Activated CD4-positive, alpha-beta memory T cell treated with anti-CD3 and anti-CD28 coated beads for 36 hours (primary cell): ENCODE measurements at regions not wholly inside any gene's neighbourhood (a gene's known extent, or its start where the extent isn't known, plus 50 kb on each side); places are given as distances from the start of the nearest gene placed in this dataset.

ENCODE experiments used
- CTCF ChIA-PET: fragments of 350-600 bp; sonication (Branson Sonifier 250); formaldehyde crosslinking; loops from one replicate; lab custom pipeline; 2021; ENCODE audit warnings: antibody characterized with exemption, inconsistent platforms; lab: Charles Lee
- POLR2A ChIA-PET: fragments of 350-600 bp; sonication (Branson Sonifier 250); formaldehyde crosslinking; loops from one replicate; lab custom pipeline; 2021; ENCODE audit warnings: antibody characterized with exemption; lab: Charles Lee
- DNase-seq: peaks from one replicate; pipeline ENCODE4 v3.0.0-alpha.2; 2020
- H3K27ac Mint-ChIP-seq: one replicate; pipeline ENCODE4 v1.8.0; 2021; ENCODE audit warnings: mixed read lengths
- H3K27me3 Mint-ChIP-seq: one replicate; pipeline ENCODE4 v1.8.0; 2021; ENCODE audit warnings: mixed read lengths
- H3K36me3 Mint-ChIP-seq: one replicate; pipeline ENCODE4 v1.8.0; 2021; ENCODE audit warnings: mixed read lengths
- H3K4me1 Mint-ChIP-seq: one replicate; pipeline ENCODE4 v1.8.0; 2021; ENCODE audit warnings: low read depth, mixed read lengths
- H3K4me3 Mint-ChIP-seq: one replicate; pipeline ENCODE4 v1.8.0; 2021; ENCODE audit warnings: mild to moderate bottlenecking, mixed read lengths
- H3K9me3 Mint-ChIP-seq: one replicate; pipeline ENCODE4 v1.8.0; 2021; ENCODE audit warnings: mixed read lengths
- intact Hi-C: fragments of 100-400 bp; cut with micrococcal nuclease; formaldehyde crosslinking; loops from one replicate; pipeline ENCODE4 v1.15.1; 2023

DNA sequence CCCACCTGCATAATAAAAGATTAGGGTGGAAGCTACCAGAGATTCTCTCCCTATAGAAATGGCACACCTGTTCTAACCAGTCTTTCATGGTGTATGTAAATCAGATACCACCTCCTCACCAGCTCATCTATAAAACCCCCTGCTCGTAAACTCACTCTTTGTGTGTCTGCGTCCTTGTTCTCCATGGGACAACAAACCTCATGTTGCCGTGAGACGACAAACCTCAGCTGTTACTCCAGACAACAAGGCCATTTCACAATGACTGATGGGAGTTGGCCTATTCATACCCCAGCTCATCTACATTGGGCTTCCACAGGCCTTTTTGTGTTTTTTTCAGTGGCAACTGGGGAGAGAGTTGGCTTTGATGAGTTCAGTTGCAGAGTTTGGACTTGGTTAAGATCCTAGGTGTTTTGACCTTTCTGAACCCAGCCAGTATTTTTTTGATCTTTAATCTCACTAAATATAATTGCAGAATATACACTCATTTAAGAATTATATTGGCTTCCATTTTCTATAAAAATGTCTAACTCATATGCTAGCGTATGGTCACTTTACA is 96.6 kb upstream of the LRIG1 start:
- intact Hi-C loops = no loop called here
- no peak overlapping the region for H3K27ac Mint-ChIP-seq

DNA sequence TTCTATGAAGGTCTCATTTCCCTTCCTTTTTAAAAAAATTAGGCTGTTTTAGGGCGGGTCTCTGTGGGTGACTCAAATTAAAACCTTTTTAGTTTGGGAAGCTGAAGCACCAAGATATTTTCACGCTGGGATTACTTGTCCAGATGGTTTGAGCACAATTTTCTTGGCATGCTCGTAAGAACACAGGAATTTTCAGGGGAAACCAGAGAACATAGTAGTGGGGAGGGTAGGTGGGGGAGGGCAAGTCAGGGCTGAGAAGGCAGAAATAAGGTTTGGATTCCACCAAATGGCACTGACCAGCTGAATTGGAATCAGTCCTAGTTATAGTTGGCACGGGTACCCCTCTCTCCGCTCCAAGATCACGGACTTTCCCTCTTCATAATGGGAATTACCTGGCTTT is 97.3 kb upstream of the LRIG1 start:
- ChIA-PET CTCF (interaction anchor here (1.2 kb wide), 1 partner anchor 10 kb away, joined by 3 read pairs; no protein-coding TSS in a partner anchor), POLR2A (no interaction called here)
- Mint-ChIP-seq H3K4me3 (no peak overlapping the region), H3K4me1 (peaks cover 8% of the 10 kb centered on the region), H3K27ac (no peak overlapping the region), H3K36me3 (no peaks in the 10 kb centered on the region), H3K9me3 (no peaks in the 10 kb centered on the region), H3K27me3 (peaks cover 3% of the 10 kb centered on the region)
- no peak for DNase-seq
- intact Hi-C loops = no loop called here

More for the DNA sequence above, 96.6 kb upstream of the LRIG1 start:
- Mint-ChIP-seq H3K27me3 (peaks cover 4% of the 10 kb centered on the region), H3K36me3 (no peaks in the 10 kb centered on the region), H3K4me3 (no peak overlapping the region), H3K4me1 (peaks cover 2% of the 10 kb centered on the region), H3K9me3 (no peaks in the 10 kb centered on the region)
- ChIA-PET CTCF (interaction anchor here (1.1 kb wide), 1 partner anchor 190 kb away, joined by 3 read pairs; no protein-coding TSS in a partner anchor), POLR2A (no interaction called here)
- no peak for DNase-seq

- ChIA-PET CTCF (no interaction called here), POLR2A (no interaction called here)
- DNase-seq = no peak
- intact Hi-C loops = no loop called here
- H3K4me1 Mint-ChIP-seq = peaks cover 16% of the 10 kb centered on the region
- no peak overlapping the region for H3K27ac Mint-ChIP-seq
- H3K4me3 Mint-ChIP-seq = no peak overlapping the region
- no peaks in the 10 kb centered on the region for H3K9me3 Mint-ChIP-seq
- no peaks in the 10 kb centered on the region for H3K36me3 Mint-ChIP-seq
- H3K27me3 Mint-ChIP-seq = peaks cover 2% of the 10 kb centered on the region
These were observed 101.4 kb upstream of the LRIG1 start for GRCh38 chr3:66602237-66602636.

GRCh38 chr3:66602691-66603090 is 101.9 kb upstream of the LRIG1 start:
- Mint-ChIP-seq H3K27me3 (peaks cover 2% of the 10 kb centered on the region), H3K4me1 (peaks cover 16% of the 10 kb centered on the region), H3K4me3 (no peak overlapping the region), H3K27ac (no peak overlapping the region), H3K9me3 (no peaks in the 10 kb centered on the region), H3K36me3 (no peaks in the 10 kb centered on the region)
- intact Hi-C loops = no loop called here
- ChIA-PET POLR2A (no interaction called here), CTCF (no interaction called here)
- no peak for DNase-seq

- H3K9me3 Mint-ChIP-seq = no peaks in the 10 kb centered on the region
- CTCF ChIA-PET = no interaction called here
- H3K4me3 Mint-ChIP-seq = no peak overlapping the region
- peaks cover 2% of the 10 kb centered on the region for H3K27me3 Mint-ChIP-seq
- intact Hi-C loops = no loop called here
- no peak overlapping the region for H3K27ac Mint-ChIP-seq
- no peaks in the 10 kb centered on the region for H3K36me3 Mint-ChIP-seq
- H3K4me1 Mint-ChIP-seq = peaks cover 16% of the 10 kb centered on the region
- DNase-seq = no peak
- POLR2A ChIA-PET = no interaction called here
These were observed 102.4 kb upstream of the LRIG1 start for GRCh38 chr3:66603151-66603611.

DNA sequence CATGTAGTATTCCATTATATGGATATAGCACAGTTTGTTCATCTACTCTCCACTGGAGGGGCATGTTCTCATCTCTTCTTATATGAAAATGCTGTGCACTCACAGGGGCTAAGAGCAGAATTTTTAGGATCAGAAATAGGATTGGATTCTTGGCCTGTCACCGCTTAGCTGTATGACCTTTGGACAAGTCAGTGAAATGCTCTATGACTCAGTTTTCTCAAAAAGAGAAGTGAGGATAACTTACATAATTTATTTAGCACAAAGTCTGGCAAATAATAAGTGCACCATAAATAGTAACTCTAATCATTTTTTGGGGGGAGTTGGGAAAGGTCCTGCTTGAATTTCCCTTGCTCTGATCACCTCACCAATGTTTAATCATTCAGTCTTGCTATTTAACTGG is 103.7 kb upstream of the LRIG1 start:
- Mint-ChIP-seq H3K36me3 (no peaks in the 10 kb centered on the region), H3K27me3 (peaks cover 2% of the 10 kb centered on the region), H3K4me1 (peaks cover 16% of the 10 kb centered on the region), H3K27ac (no peak overlapping the region), H3K4me3 (no peak overlapping the region), H3K9me3 (no peaks in the 10 kb centered on the region)
- ChIA-PET CTCF (no interaction called here), POLR2A (no interaction called here)
- intact Hi-C loops = no loop called here
- DNase-seq = no peak

DNA sequence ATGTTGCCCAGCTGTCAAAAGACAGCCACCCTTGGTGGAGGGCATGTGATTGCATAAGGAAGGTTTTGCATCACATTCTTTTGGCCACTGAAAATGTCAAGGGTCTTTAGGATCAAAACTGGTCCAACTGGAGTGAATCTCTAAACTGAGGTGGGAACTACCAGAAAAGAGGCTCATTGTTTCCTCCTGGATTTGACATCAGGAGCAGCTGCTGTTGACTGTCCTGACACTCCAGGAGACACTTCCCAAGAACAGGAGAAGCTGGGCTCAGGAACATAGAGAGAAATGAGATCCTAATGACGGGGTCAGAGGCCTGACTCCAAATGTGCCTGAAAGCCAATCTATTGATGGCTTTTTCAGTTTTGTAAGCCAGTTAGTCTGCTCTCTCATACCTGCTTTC is 105.3 kb upstream of the LRIG1 start:
- no peak for DNase-seq
- H3K27me3 Mint-ChIP-seq = peaks cover 2% of the 10 kb centered on the region
- POLR2A ChIA-PET = no interaction called here
- H3K36me3 Mint-ChIP-seq = no peaks in the 10 kb centered on the region
- CTCF ChIA-PET = no interaction called here
- H3K9me3 Mint-ChIP-seq = no peaks in the 10 kb centered on the region
- H3K4me3 Mint-ChIP-seq = no peak overlapping the region
- peaks cover 16% of the 10 kb centered on the region for H3K4me1 Mint-ChIP-seq
- no peak overlapping the region for H3K27ac Mint-ChIP-seq
- intact Hi-C loops = no loop called here

DNA sequence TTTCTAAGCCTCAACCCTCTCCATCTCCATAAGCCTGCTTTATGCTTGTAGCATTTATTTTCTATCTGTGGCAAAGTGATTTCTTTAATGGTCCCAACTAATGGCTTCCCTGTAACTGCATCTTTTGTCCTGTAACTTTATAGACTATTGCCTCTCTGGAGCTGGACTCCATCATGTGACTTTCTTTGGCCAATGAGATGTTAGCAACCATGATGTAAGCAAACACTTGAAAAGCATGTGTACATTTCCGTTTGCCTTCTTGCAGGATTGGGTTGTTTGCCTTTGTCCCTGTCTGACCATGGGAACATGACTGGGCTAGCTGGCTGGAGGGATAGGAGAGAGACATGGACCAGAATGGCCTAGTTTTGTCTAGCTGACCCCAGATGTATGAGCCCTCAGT is 106.0 kb upstream of the LRIG1 start:
- Mint-ChIP-seq H3K9me3 (no peaks in the 10 kb centered on the region), H3K27me3 (peaks cover 2% of the 10 kb centered on the region), H3K4me1 (peaks cover 16% of the 10 kb centered on the region), H3K4me3 (no peak overlapping the region), H3K36me3 (no peaks in the 10 kb centered on the region), H3K27ac (no peak overlapping the region)
- POLR2A ChIA-PET = no interaction called here
- DNase-seq = no peak
- CTCF ChIA-PET = no interaction called here
- intact Hi-C loops = no loop called here

- DNase-seq = no peak
- POLR2A ChIA-PET = no interaction called here
- H3K27ac Mint-ChIP-seq = no peak overlapping the region
- peaks cover 2% of the 10 kb centered on the region for H3K4me1 Mint-ChIP-seq
- CTCF ChIA-PET = no interaction called here
- no peak overlapping the region for H3K4me3 Mint-ChIP-seq
- H3K27me3 Mint-ChIP-seq = no peaks in the 10 kb centered on the region
- intact Hi-C loops = no loop called here
- no peaks in the 10 kb centered on the region for H3K36me3 Mint-ChIP-seq
- no peaks in the 10 kb centered on the region for H3K9me3 Mint-ChIP-seq
These were observed 109.1 kb upstream of the LRIG1 start for GRCh38 chr3:66609660-66610561.

DNA sequence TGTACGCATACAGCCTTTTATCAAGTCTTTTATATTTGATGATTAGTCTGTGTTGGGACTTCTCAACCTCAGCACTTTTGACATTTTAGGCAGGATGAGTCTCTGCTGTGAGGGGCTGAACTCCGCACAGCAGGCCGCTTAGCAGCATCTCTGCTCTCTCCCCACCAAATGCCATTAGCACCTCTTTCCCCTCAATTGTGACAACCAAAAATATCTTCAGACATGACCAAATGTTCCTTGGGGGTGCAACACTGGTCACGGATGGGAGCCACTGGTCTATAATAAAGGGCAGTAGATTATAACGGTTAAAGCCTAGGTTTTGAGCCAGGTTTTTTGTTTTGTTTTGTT is 109.7 kb upstream of the LRIG1 start:
- Mint-ChIP-seq H3K27me3 (no peaks in the 10 kb centered on the region), H3K36me3 (no peaks in the 10 kb centered on the region), H3K4me1 (peaks cover 5% of the 10 kb centered on the region), H3K27ac (no peak overlapping the region), H3K9me3 (no peaks in the 10 kb centered on the region), H3K4me3 (no peak overlapping the region)
- POLR2A ChIA-PET = no interaction called here
- DNase-seq = no peak
- CTCF ChIA-PET = no interaction called here
- intact Hi-C loops = no loop called here

DNA sequence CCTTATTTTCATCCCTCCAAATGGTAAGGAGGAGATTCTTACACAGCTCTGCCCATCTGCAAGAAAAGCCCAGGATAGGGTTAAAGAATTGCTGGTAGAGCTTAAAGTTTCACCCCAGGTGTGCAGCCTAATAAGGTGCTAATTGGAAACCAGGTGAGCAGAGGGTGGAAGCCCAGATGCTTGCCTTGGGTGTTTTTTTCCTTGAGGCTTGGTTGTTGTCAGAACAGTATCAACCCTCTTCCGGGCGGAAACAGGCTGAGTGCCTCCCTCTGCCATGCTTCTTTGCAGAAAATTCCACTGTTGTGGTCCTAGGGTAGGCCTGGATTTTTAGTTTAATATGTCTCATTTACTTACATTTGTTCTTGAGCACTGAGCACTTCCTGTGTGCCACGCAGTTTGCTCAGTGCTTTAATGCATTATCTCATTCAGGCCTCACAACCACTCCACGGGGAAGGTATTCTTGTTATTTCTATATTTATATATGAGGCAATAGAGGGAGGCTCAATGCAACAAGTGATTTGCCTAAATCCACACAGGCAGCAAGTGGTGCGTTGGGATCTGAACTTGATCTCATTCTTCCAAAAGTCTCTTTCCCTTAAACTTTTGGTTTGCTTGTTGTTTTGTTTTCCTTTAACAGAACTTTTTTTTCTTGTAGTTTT is 115.0 kb upstream of the LRIG1 start:
- intact Hi-C loops = no loop called here
- ChIA-PET CTCF (no interaction called here), POLR2A (interaction anchor here (0.6 kb wide), 1 partner anchor 343 kb away, joined by 3 read pairs; no protein-coding TSS in a partner anchor)
- DNase-seq = no peak
- Mint-ChIP-seq H3K27me3 (no peaks in the 10 kb centered on the region), H3K27ac (no peak overlapping the region), H3K36me3 (no peaks in the 10 kb centered on the region), H3K4me3 (no peak overlapping the region), H3K4me1 (peaks cover 12% of the 10 kb centered on the region), H3K9me3 (no peaks in the 10 kb centered on the region)

GRCh38 chr3:66617351-66617750 is 116.5 kb upstream of the LRIG1 start:
- CTCF ChIA-PET = interaction anchor here (1.6 kb wide), 1 partner anchor 210 kb away, joined by 5 read pairs; no protein-coding TSS in a partner anchor
- no peaks in the 10 kb centered on the region for H3K9me3 Mint-ChIP-seq
- H3K36me3 Mint-ChIP-seq = no peaks in the 10 kb centered on the region
- no peak overlapping the region for H3K4me3 Mint-ChIP-seq
- H3K4me1 Mint-ChIP-seq = peaks cover 12% of the 10 kb centered on the region
- H3K27ac Mint-ChIP-seq = no peak overlapping the region
- POLR2A ChIA-PET = interaction anchor here (1.2 kb wide), 1 partner anchor 15 kb away, joined by 3 read pairs; no protein-coding TSS in a partner anchor
- no peaks in the 10 kb centered on the region for H3K27me3 Mint-ChIP-seq
- DNase-seq = no peak
- intact Hi-C loops = no loop called here
